Non-pigmented ciliary epithelial cell (primary cell): ENCODE measurements at regions not wholly inside any gene's neighbourhood (a gene's known extent, or its start where the extent isn't known, plus 50 kb on each side); places are given as distances from the start of the nearest gene placed in this dataset.

Source experiments
- DNase-seq: peaks from one replicate; pipeline ENCODE4 v3.0.0-alpha.2; 2010; ENCODE audit warnings: low read depth

DNA sequence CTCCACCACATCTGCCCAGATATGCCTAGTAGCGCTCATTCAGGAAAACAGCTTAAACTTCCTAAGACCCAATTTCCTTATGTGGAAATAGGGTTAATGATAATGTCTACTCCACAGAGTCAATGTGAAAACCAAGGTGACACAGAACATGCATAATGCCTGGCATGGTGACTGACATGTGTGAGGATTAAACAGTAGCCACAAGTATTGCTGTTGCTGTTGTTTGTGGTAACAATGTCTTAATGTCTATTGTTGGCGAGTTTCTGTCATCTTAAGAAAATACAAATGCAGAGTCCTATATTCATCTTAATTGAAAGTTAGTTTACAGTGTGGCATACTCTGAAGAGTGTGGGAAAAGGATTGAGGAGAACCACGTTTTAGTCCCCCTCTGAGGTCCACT lies 75.6 kb upstream of the NGF start:
- DNase-seq = no peak

DNA sequence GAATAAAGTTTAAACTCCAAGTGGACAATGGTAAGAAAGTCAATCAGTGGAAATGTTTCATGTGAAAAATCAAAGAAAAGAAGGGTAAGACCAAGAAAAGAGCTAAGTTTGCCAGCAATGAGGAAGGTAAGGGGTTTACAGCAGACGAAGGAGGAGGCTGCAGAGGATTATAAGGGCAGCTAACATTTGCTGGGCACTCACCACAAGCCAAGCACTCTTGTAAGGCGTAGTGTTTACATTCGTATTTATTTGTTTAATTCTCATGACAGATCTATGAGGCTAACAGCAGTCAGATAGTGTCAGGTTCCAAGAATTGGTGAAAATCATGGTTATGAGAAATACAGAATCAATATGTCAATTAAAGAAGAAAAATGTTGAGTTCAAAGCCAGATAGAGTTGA lies 75.2 kb upstream of the NGF start:
- DNase-seq = no peak

DNA sequence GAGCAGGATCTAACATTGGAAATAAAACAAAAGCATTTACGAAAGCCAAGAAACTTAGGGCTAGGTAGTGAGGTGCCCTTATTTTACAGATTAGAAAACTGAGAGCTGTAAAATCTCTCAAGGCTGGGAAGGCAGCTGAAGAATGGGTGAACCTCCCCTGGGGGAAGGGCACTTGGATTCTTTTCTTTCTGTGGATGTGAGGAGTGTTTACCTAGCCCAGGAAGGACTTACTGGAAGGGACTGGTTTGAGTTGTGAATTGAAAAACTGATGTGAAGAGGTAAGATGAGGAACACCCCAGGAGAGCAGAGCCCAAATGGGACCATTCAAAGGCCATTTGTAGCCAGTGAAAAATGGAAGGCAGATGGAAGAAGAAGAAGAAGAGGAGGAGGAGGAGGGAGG lies 74.7 kb upstream of the NGF start:
- DNase-seq = no peak

DNA sequence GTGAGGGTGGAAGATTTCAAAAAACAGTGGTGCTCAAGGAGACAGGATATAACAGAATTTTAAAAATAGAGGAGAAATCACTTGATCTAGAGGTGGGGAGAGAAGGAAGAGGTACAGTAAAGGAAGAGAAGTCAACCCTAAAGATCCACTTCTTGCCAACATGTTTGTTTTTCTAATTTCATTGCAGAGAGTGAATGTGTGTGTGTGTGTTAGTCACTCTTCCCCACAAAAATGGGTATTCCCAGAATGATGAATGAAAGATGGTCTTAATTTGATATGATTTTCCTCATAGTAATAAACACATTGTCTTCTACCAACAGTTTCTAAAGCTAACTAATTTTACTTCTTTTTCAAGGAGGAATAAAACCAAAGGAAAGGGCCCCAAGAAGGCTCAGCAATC lies 74.2 kb upstream of the NGF start:
- DNase-seq = no peak

DNA sequence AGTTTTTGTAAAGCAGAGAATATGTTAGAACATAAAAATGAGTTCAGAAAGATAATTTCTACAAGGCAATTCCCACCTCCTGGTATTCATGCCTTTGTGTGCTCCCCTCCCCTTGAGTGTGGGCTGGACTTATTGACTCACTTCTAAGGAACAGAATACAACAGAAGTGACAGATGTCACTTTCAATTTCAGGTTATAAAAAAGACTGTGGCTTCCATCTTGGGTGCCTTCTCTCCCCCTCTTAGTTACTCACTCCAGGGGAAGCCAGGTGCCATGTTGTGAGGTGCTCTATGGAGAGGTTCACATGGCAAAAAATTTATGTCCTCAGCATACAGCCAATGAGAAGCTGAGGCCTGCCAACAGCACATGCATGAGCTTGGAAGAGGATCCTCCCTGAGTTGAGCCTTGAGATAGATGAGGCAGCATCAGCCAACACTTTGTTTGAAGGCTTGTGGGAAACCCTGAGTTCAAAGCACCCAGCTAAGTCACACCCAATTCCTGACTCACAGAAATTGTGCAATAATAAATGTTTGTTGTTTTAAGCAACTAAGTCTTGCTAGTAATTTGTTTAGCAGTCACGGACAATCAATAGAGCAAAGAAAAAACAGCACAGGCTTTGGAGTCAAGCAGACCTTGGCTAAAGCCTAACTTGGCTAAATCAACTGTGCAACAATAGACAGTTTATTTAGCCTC lies 73.5 kb upstream of the NGF start:
- no peak for DNase-seq

DNA sequence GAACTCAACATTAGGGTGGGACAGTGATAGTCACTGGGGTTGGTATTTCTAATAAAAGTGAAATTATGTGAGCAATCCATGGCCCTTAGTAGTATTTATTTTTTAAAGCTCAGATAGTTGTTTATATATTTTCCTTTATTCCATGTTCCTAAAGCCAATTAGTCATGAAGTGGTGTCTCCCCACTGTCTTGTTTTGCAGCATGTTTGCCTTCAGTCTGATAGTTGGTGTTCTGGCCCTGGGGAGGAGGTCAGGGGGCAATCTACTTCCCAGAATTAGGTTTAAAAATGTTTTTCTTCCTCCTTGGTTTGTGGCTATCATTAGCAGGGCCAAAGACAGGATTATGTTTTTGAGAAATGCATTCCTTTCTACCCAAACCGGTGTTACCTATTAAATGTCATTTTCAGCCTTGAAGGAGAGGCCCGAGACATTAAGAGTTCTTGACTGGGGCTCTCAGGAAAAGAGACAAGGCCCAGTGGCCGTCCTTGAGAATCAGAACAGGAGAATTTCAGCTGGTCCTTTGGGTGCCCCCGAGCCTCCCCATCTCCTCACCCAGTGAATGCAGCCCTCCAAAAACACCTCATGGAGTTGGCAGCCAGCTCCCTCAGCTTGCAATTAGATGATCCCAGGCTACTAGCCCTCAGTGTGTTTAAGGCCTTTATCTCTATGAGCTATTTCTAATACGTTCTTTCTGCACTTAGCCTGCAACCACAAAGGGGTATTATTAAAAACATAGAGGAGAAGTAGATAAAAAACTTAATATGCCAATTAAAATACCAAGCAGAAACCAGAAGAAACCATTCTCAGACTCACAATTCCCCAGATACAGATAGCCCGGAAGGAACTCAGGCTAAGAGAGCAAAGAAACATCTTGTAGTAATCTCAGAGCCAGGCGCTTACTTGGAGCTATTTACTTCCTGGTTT lies 71.3 kb upstream of the NGF start:
- DNase-seq = no peak

DNA sequence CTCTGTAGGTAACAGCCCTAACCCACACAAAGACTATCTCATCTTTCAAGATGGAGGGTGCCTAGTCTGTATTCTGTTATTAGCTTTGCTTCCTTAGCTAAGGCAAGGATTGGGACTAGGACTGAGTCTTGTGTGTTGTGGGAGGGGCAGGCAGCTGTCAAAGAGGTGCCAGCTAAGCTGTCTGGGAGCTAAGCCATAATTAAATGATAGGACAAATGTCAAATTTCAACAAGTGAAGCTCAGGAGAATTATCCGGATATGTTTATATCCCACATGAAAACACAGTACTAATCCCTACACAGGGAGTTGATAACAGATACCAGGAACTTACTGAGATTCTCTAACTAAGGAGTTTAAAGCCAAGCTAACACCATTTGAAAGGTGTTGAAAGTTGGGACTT lies 70.5 kb upstream of the NGF start:
- no peak for DNase-seq

DNA sequence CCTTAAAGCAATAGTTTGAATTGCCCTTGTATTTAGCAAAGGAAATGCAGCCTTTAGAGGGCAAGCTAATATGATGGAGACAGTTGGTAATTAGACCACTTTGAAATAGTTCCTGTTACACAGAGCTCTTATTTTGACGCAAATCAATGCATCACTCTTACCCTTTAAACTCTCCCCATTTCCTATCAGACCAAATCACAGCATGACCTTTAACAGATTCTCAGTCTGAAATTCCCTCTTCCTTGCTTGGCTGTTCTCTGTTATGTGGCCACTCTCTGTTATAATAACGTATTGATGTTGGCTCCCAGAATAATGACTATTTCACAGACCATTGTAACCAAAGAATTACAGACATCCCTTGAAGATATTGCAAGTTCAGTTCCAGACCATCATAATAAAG lies 66.9 kb upstream of the NGF start:
- no peak for DNase-seq

DNA sequence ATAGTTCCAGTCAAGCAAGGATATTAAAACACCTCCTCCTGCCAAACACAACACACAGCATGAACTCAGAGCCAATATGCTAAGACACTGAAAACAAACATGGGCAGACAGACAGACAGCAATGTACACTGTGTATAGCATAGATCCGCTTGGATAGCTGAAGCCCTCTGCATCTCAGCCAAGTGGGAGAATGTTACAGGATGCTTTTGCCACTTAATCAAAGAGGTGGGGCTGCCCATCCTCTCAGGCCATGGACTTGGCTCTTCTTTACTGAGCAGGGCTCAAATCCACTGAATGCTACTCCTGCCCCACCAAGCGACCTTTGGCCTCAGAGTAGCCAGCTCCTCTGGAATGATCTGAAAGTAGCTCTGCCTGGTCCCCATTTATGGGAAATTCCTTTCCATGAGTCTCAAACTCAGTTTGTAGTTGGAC lies 64.7 kb upstream of the NGF start:
- DNase-seq = no peak

DNA sequence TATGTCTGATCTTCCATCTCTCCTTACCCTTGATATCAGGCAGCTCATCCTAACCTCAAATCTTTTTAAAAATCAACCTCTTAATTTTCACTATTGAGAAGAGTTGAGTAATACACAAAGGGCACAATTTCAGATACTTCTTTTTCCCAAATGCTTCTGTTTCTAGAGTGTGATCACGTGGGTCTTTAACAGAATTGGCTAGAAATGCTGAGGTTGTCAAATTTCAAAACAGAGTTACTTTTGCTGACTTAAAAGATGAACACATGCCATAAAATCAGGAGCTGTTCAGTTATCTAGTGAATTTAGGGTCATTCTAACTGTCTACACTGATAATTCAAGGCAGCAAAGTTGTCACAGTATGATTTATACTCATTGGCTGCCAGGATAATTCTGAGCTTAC lies 63.6 kb upstream of the NGF start:
- DNase-seq = no peak

DNA sequence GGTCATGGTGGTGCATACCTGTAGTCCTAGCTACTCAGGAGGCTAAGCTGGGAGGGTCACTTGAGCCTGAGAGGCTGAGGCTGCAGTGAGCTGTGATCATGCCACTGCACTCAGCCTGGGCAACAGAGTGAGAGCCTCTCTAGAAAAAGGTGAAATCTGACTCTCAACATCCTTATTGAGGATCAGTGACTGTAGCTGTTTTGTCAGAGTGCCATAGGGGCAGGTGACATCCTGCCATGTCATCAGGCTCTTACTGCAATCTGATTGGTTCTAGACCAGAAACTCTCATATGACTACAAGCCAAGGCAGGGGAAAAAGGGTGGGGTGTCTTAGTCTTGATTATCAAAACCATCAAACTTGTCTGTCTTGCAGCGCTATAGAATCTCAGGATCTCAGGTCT lies 62.8 kb upstream of the NGF start:
- no peak for DNase-seq

DNA sequence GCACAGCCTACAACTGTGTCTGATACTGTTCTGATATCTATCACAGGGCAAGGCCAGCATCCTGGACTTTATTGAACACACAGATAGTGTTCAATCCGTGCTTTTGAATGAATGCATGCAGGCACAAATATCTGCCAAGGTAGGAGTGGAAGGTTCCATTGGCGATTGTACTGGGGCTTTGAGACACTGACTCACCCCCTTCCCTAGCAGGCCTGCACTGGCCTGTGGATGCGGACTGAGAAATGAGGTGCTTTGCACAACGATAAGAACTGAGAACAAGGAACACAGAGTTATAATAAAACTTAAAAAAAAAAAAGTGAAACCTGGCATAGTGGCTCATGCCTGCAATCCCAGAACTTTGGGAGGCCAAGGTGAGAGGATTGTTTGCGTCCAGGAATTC lies 62.4 kb upstream of the NGF start:
- no peak for DNase-seq

DNA sequence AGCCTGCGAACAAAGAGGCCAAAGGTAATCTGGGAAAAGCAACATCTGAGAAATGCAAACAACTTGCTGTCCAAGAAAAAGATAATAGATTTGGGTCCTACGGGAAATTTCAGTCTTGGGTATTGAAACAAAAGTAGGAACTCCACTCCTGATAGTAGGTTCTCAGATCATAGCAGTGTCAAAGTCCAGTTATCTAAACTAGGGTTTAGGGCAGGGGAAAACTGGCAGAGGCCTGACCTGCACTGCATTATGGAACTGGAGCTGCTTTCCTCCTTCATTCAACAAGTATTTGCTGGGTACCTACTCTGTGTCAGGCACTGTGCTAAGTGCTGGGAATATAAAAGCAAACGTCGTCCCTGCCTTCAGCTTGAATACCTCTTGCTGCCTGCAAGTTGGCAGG lies 60.7 kb upstream of the NGF start:
- no peak for DNase-seq
